Small intestine (tissue), 7 donors: ENCODE measurements at regions not wholly inside any gene's neighbourhood (a gene's known extent, or its start where the extent isn't known, plus 50 kb on each side); places are given as distances from the start of the nearest gene placed in this dataset.
A peak's percentile ranks its signal among the peaks of the same experiment; 100 is the strongest.

Source experiments
- DNase-seq, 2 donors: peaks; one replicate each; pipeline versions ENCODE4 v3.0.0 to v3.0.0-alpha.2; 2013
- FAIRE-seq: peaks from 2 replicates; lab custom pipeline; 2012; peaks lifted over from hg19 to GRCh38; lab: Jason Lieb, UNC
- H3K27ac ChIP-seq, 3 donors: one replicate each; pipeline ENCODE4 v1.5.1; 2013; ENCODE audit warnings: low read length in 2 of 3, mild to moderate bottlenecking in 2 of 3, control low read depth in 1 of 3, inconsistent platforms in 1 of 3, low read depth in 1 of 3, moderate library complexity in 1 of 3
- H3K27me3 ChIP-seq, 3 donors: one replicate each; pipeline ENCODE4 v1.6.1; 2013; ENCODE audit warnings: low read length in 3 of 3, inconsistent platforms in 1 of 3; ENCODE audit not compliant: control insufficient read depth in 3 of 3, insufficient read depth in 3 of 3
- H3K36me3 ChIP-seq, 3 donors: one replicate each; pipeline ENCODE4 v1.6.1; 2013; ENCODE audit warnings: low read length in 3 of 3, inconsistent platforms in 1 of 3, low read depth in 1 of 3, mild to moderate bottlenecking in 1 of 3, moderate library complexity in 1 of 3; ENCODE audit not compliant: control insufficient read depth in 3 of 3, insufficient read depth in 2 of 3
- H3K4me1 ChIP-seq, 3 donors: one replicate each; pipeline ENCODE4 v1.6.1; 2013; ENCODE audit warnings: low read length in 2 of 3, inconsistent platforms in 1 of 3, low read depth in 1 of 3, mild to moderate bottlenecking in 1 of 3, moderate library complexity in 1 of 3; ENCODE audit not compliant: control insufficient read depth in 3 of 3, insufficient read depth in 2 of 3
- H3K4me3 ChIP-seq, 3 donors: one replicate each; pipeline ENCODE4 v1.5.1; 2013; ENCODE audit warnings: low read length in 3 of 3, control low read depth in 1 of 3, inconsistent platforms in 1 of 3, low read depth in 1 of 3, mild to moderate bottlenecking in 1 of 3, moderate library complexity in 1 of 3
- H3K9me3 ChIP-seq, 2 donors: one replicate each; pipeline ENCODE4 v1.6.1; 2013; ENCODE audit warnings: low read depth in 1 of 2, low read length in 1 of 2; ENCODE audit not compliant: control insufficient read depth in 2 of 2, insufficient read depth in 1 of 2
- WGBS, 3 donors: extraction: QIAGEN DNeasy Blood & Tissue Kit; methylation state at CpG; one replicate each; pipeline ENCODE4 v1.1.7; 2013; 5-methylcytosine and 5-hydroxymethylcytosine counted together
- donor health status: healthy with polysubstance abuse.
- donor health status: control.
- donor health status: control.
- donor health status: Bipolar disorder and iron deficiency.
- donor health status: healthy.

- Histone ChIP-seq H3K9me3 (no peaks in the 10 kb centered on the region), H3K27ac (no peak overlapping the region), H3K4me3 (no peak overlapping the region), H3K36me3 (no peaks in the 10 kb centered on the region), H3K27me3 (no peaks in the 10 kb centered on the region), H3K4me1 (no peaks in the 10 kb centered on the region)
- DNase-seq (no peak), FAIRE-seq (no peak)
- 63 to 84% (median 78%) methylated on average over 1 of the region's 1 CpG for WGBS, 3 donors
Measured at GRCh38 chr1:187903223-187903622, 1074.5 kb downstream of the PLA2G4A start.

GRCh38 chr1:187909382-187909781 lies 1080.6 kb downstream of the PLA2G4A start:
- Histone ChIP-seq H3K36me3 (no peaks in the 10 kb centered on the region), H3K9me3 (no peaks in the 10 kb centered on the region), H3K4me3 (no peak overlapping the region), H3K27ac (no peak overlapping the region), H3K4me1 (no peaks in the 10 kb centered on the region), H3K27me3 (no peaks in the 10 kb centered on the region)
- FAIRE-seq (no peak), DNase-seq (no peak)
- WGBS, 3 donors = 56 to 75% (median 64%) methylated on average over 3 of the region's 3 CpGs

DNA sequence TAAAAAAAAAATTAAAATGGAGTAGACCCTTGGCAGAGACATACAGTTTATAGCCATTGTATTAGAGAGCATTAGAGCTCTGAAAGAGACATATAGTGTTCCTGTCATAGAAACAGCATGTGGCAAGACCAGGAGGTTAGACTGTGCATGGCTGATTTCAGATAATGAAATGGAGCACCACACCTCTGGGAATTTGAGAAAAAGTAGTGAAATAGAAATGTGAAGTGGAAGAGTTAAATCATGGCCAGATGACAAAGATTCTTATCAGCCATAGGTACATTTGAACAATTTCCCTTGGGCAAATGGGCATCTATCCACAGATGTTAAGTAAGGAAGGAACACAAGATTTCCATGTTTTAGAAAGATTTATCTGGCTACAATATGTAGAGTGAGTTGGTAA lies 1083.1 kb downstream of the PLA2G4A start:
- H3K27me3 ChIP-seq = no peaks in the 10 kb centered on the region
- H3K9me3 ChIP-seq = no peaks in the 10 kb centered on the region
- H3K4me1 ChIP-seq = no peaks in the 10 kb centered on the region
- H3K27ac ChIP-seq = no peak overlapping the region
- FAIRE-seq (no peak), DNase-seq (no peak)
- no peaks in the 10 kb centered on the region for H3K36me3 ChIP-seq
- no peak overlapping the region for H3K4me3 ChIP-seq

- 79 to 95% (median 88%) methylated on average over 1 of the region's 1 CpG for WGBS, 3 donors
Measured at GRCh38 chr1:187920976-187921375, 1092.2 kb downstream of the PLA2G4A start.

DNA sequence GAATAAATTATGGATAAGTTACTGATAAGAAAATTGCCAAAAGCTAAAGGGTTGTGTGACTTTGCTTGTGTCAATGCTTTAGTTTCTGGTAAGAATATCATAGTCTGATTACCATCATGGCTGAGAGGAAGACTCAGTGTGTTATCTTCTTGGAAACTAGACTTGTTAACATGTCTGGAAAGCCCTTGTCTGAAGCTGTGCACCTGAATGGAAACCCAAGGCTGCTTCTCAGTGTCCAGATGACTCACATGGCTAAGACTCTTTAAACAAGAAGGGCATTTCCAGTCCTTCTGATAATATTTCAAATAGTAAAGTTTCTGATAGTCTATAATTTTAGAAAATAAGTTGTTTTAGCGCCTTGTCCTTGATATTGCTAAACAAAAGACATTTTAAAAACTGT lies 1092.7 kb downstream of the PLA2G4A start:
- DNase-seq = no peak
- Histone ChIP-seq H3K27ac (no peak overlapping the region), H3K4me1 (no peaks in the 10 kb centered on the region), H3K36me3 (no peaks in the 10 kb centered on the region), H3K27me3 (no peaks in the 10 kb centered on the region), H3K4me3 (no peak overlapping the region), H3K9me3 (no peaks in the 10 kb centered on the region)
- FAIRE-seq = no peak
- WGBS, 3 donors = 43 to 74% (median 52%) methylated on average over 1 of the region's 1 CpG

More at GRCh38 chr1:187920976-187921375, 1092.2 kb downstream of the PLA2G4A start:
- Histone ChIP-seq H3K27me3 (no peaks in the 10 kb centered on the region), H3K36me3 (no peaks in the 10 kb centered on the region), H3K27ac (no peak overlapping the region), H3K9me3 (no peaks in the 10 kb centered on the region), H3K4me3 (no peak overlapping the region), H3K4me1 (no peaks in the 10 kb centered on the region)
- DNase-seq (no peak), FAIRE-seq (no peak)

- 60 to 76% (median 66%) methylated on average over 2 of the region's 2 CpGs for WGBS, 3 donors
- Histone ChIP-seq H3K9me3 (no peaks in the 10 kb centered on the region), H3K36me3 (no peaks in the 10 kb centered on the region), H3K27ac (no peak overlapping the region), H3K27me3 (no peaks in the 10 kb centered on the region), H3K4me1 (no peaks in the 10 kb centered on the region), H3K4me3 (no peak overlapping the region)
- FAIRE-seq (no peak), DNase-seq (no peak)
Measured at GRCh38 chr1:187922255-187922654, 1093.5 kb downstream of the PLA2G4A start.

GRCh38 chr1:187924252-187924651 lies 1095.5 kb downstream of the PLA2G4A start:
- DNase-seq = no peak
- FAIRE-seq = no peak
- WGBS, 3 donors = 37 to 68% (median 47%) methylated on average over 3 of the region's 3 CpGs

DNA sequence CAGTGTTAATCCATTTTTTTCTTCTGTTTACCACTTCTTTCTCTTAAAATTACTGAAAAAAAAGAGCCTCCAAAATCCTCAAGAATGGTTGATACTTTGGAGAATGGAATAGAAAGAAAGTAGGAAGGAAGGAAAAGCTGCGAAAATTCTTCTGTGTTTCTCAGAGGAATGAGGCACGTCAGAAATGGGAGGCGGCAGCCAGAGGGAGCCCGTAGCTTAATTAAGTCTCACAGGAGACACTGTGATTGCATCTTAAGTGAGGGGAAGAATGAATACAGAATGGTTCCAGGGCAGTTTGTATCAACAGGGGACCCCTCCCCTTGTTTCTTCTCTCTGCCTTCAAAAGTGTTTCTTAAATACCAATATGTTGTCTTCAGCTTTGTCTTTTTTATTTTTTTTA lies 1099.5 kb downstream of the PLA2G4A start:
- FAIRE-seq (no peak), DNase-seq (peak; percentile 19 to 35)
- WGBS, 3 donors = 11 to 19% (median 13%) methylated on average over 4 of the region's 4 CpGs
- Histone ChIP-seq H3K27me3 (no peaks in the 10 kb centered on the region), H3K27ac (no peak overlapping the region), H3K36me3 (no peaks in the 10 kb centered on the region), H3K4me1 (peaks cover 0 to 4% (median 0%) of the 10 kb centered on the region in 3 donors), H3K9me3 (no peaks in the 10 kb centered on the region), H3K4me3 (no peak overlapping the region)

More at GRCh38 chr1:187924252-187924651, 1095.5 kb downstream of the PLA2G4A start:
- Histone ChIP-seq H3K27me3 (no peaks in the 10 kb centered on the region), H3K36me3 (no peaks in the 10 kb centered on the region), H3K27ac (no peak overlapping the region), H3K4me1 (no peaks in the 10 kb centered on the region), H3K4me3 (no peak overlapping the region), H3K9me3 (no peaks in the 10 kb centered on the region)

DNA sequence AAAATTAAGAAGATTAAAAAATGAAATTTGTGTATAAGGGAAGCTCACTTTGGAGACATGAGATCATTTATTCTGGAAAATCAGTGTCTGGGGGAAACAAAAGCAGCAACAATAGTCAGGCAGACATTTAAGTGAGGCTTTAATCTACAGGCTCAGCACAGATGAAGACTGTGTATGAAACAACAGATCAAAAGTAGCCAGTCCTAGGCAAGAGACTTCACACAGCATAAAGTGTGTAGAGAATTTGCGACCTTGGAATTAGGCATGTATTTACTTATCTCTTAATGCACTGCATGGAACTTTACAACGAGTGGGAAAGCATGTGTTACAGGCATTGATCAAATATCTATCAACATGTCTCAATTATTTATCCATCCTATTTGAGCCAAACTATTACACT lies 1099.9 kb downstream of the PLA2G4A start:
- Histone ChIP-seq H3K4me1 (peaks cover 0 to 4% (median 0%) of the 10 kb centered on the region in 3 donors), H3K9me3 (no peaks in the 10 kb centered on the region), H3K36me3 (no peaks in the 10 kb centered on the region), H3K27me3 (no peaks in the 10 kb centered on the region), H3K27ac (no peak overlapping the region), H3K4me3 (no peak overlapping the region)
- DNase-seq (no peak), FAIRE-seq (no peak)
- 26 to 46% (median 27%) methylated on average over 2 of the region's 2 CpGs for WGBS, 3 donors
